ENCODE measurements at regions not wholly inside any gene's neighbourhood (a gene's known extent, or its start where the extent isn't known, plus 50 kb on each side); places are given as distances from the start of the nearest gene placed in this dataset.

GRCh38 chr12:107454109-107454830, 231.3 kb upstream of the PWP1 start:
- no peak for DNase-seq

- no peak for DNase-seq
Observed at GRCh38 chr12:107457362-107457935, 228.2 kb upstream of the PWP1 start.

- DNase-seq = no peak
Observed at GRCh38 chr12:107458163-107458562, 227.4 kb upstream of the PWP1 start.

- DNase-seq = no peak
Observed at GRCh38 chr12:107458990-107459389, 226.6 kb upstream of the PWP1 start.

- no peak for DNase-seq
Observed at GRCh38 chr12:107459641-107460040, 226.0 kb upstream of the PWP1 start.

DNA sequence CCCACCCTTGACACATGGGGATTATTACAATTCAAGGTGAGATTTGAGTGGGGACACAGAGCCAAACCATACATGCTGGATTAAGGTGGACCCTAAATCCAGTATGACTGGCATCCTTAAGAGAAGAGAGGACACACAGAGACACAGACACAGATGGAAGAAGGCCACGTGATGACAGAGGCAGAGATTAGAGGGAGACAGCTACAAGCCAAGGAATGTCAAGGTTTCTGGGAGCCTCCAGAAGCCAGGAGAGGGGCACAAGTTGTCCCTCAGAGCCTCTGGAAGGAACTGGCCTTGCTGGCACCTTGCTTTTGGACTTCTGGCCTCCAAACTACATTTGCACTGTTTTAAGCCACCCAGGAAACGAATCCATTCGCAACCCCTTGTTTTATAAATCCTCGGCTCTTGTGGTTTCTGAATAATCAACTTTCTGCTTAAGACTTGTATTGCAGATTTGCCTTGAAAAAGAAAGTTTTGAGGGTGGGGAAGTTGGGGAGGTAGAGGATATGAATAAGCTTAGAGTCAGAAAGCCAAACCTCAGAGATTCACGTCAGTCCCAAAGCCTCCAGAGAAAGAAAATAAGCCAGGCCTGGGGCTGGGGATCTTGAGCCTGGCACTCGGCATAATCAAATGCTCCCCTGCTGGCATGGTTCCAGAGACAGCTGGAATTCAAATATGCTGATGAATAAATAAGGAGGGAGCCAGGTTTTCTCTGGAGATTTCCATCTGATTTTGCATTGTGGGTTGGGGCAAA, 224.2 kb upstream of the PWP1 start:
- no peak for DNase-seq

- DNase-seq = no peak
Observed at GRCh38 chr12:107462428-107463332, 222.9 kb upstream of the PWP1 start.

GRCh38 chr12:107464644-107465043, 221.0 kb upstream of the PWP1 start:
- DNase-seq = no peak

DNA sequence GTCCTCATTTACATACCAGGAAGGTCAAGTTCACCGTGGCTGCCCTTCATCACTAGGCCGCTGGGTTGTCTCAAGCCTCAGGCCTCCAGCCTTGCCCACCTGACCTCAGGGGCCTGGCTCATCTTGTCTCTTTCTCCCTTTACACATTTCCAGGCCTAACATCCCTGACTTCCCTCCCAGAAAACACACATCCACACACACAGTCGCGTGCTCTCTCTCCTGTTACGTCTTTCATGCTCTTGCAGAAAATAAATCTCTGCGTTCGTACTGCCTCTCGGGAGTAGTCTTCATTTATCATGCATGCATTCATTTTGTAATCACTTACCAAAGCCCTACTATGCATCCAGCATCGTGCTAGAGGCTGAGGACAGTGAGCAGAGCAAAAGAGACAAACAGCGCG, 220.0 kb upstream of the PWP1 start:
- no peak for DNase-seq

DNA sequence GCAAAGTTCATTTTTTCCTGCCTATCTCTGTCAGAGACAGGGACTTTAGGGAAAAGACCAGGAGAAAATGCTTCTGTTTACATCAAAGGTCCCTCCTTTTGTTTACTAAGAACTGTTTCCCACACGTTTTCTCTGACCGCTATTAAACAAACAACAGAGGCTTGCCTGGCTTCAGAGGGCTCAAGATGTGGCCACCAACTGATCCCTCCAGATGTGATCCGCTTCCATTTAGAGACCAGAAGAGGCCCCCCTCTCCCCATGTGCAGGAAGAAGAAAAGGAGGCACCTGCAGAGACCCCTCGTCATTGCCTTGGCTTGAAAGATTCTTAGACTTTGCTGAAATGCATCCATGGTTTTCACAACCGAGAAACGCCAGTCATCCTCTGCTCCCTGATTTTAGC, 217.9 kb upstream of the PWP1 start:
- DNase-seq = no peak

DNA sequence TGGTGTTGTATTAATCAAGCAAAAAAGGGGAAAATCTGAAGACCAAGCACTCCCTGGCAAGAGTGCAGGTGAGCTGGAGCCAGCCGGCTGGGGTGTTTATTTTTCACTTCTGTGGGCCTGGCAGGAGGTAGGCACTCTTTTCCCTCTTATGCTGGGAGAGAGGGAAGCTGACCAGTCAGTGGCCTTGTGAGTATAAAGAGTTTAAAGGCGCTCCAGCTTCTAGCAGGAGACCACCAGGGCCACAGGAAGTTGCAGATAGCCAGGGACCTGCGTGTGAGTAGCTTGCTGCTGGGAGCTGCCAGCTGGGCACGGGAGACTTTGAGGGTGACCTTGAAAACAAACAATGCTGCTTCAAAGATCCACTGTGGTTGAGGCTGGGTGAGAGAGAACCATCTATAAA, 217.4 kb upstream of the PWP1 start:
- DNase-seq = no peak

- no peak for DNase-seq
Observed at GRCh38 chr12:107469011-107469410, 216.6 kb upstream of the PWP1 start.

DNA sequence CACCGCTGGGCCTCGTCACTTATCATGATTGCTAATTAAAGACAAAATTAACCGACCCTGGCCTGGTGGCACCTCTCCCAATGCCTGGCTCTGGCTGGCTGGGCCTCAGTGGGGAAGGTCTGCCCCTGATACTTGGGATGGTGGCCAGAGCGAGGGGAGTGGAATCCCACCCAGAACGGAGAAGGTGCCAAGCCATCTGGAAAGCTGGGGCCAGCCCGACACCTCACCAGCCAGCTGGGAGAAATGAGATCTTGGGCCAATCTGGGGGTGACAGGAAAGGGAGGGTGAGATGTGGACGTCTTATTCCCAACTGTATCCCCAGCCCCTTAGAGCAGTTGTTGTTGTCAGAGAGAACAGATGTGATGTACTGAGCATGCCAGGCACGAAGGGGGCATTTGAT, 215.0 kb upstream of the PWP1 start:
- no peak for DNase-seq

- no peak for DNase-seq
Observed at GRCh38 chr12:107472308-107472707, 213.3 kb upstream of the PWP1 start.

DNA sequence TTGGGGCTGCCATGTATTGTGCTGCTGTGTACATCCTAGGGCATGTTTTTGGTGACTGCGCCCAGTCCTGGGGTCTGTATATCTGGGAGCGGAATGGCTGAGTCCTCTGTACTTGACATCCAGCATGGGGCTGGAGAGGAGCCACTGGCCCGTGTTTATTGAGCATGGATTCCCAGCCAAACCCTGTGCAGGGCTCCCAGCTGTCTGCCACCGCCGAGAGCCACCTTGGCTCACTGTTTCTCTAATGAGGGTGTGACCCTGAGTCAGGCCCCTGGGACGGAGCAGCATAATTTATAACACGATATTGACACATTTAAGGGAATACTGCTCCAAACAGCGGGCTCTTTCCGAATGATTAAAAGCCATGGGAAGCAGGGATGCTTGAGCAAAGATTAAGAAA, 211.5 kb upstream of the PWP1 start:
- no peak for DNase-seq

- DNase-seq = no peak
Observed at GRCh38 chr12:107474639-107475539, 210.7 kb upstream of the PWP1 start.

DNA sequence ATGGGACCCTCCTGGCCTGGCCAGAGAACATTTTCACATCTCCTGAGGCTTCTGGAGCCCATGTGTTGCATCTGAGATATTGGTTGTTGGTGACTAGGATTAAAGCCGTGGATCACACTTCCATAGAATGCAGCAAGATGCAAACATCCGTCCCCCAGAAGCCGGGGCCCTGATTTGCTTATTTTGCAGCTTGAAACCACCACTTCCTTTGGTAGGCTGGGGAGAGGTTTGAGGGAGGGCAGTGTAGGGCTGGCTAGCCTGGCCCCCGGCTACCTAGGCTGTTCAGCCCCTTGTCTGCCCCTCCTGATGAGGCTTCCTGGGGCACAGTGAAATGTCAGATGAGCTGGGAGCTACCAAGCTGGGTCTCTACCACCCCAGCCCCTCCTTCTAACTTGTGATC, 209.7 kb upstream of the PWP1 start:
- no peak for DNase-seq

DNA sequence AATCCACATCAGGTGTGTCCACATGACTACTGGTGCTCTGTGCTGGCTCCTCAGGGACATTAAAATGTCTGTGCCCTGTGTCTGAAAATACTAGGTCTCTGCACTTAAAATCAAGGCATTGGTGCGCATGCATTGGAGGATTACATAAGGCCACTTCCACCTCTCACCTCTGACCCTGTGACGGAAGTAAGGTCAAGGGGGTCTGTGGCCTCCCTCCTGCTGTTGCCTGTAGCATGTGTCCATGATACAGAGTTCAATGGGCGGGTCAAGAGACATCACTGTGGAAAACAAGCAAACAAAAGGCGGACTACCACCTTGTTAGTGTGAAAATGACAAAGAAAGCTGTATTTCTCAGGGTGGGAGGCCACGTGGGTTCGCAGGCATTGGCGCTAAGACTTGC, 208.6 kb upstream of the PWP1 start:
- DNase-seq = no peak

DNA sequence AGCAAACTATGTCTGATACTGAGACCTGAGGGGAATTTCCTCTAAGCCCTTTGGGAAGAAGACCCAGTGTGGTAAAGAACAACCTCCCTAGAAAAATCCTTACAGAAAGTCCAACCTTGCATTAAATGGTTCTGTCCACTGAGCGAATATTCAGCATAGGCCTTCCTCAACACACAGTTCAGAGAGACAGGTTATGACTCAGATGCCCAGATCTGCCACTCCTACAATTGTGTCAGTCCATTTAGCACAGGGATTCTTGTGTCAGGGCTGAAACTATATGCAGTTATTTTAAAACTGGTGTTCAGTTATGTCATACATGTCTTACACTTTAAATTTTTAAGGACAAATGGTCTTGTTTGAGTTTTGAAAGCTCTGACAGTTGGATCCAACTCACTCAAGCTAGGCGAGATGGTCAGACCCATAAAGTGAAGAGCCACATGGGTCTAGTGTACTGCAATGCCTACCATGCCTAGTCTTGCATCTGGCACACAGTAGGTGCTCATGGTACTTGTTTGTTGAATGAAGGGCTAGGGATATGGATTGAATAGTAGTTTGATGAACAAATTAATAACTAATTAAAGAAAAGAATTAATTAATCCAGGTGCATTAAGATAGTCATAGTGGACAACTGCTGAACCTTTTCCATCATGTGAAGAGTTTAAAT, 207.5 kb upstream of the PWP1 start:
- no peak for DNase-seq

DNA sequence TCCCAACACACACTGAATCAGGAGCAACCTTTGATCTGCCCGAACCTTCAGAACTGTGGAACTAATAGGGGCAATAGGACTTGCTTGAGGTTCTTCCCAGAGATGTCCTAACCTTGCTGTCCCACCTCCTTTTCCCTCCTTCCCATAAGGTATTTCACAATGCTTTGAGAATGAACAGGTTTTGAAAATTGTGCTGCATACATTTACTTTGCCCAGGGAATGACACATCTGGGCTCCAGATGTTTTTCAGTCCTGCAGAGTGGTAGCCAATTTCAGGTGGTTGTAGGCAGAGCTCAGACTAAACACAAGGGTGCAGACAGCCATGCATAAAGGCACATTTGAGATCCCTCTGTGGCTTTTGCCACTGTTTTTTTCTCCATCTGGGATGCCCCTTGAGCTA, 206.7 kb upstream of the PWP1 start:
- no peak for DNase-seq

DNA sequence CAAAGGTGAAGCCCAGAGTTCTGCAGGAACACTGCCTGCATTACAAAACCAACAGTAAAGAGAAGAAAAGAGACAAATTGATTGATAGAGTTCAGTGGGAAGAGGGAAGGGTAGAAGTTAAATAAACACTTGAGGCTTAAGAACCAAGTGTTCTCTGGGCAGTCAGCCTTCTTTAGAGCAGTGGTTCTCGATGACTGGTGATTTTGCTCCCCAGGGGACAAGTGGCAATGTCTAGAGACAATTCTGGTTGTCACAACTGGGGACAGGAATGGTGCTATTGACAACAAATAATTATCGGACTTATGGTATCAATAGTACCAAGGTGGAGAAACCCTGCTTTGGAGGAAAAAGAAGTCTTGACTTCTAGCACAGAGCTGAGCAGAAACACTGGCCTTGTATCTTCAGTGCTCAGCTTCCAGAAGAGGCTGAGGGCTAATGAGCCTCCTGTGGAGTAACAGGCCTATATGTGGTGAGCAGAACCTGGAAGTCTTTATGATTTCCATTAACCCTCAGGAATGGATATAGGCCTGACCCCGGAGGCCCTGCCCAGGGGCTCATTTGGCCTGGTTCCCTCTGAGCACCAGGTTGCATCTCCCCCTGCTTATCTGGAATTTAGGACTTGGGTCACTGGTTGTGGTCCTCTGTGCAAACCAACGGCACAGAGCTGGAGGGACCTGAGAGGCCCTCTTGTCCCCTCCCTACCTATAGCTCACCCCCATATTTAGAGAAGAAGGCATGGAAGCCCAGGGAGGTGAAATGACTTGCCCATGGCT, 204.6 kb upstream of the PWP1 start:
- DNase-seq = no peak

Data from activated naive CD4-positive, alpha-beta T cell (primary cell).